Epithelial cell of esophagus (primary cell): ENCODE measurements at regions not wholly inside any gene's neighbourhood (a gene's known extent, or its start where the extent isn't known, plus 50 kb on each side); places are given as distances from the start of the nearest gene placed in this dataset.

Experiments used
- DNase-seq: peaks from one replicate; pipeline ENCODE4 v3.0.0; 2010; ENCODE audit warnings: low read depth
- H3K4me3 ChIP-seq: 2 replicates; pipeline ENCODE4 v1.5.1; 2011; ENCODE audit warnings: mild to moderate bottlenecking, low read length, control low read depth
- TF ChIP-seq, protein P1 (sequence below): IDR thresholded peaks from 2 replicates; pipeline ENCODE4 v1.5.1; 2011; ENCODE audit warnings: low read depth, mild to moderate bottlenecking, low read length, control low read depth, inconsistent platforms; ENCODE audit not compliant: insufficient read depth; ENCODE audit errors: missing control alignments

DNA sequence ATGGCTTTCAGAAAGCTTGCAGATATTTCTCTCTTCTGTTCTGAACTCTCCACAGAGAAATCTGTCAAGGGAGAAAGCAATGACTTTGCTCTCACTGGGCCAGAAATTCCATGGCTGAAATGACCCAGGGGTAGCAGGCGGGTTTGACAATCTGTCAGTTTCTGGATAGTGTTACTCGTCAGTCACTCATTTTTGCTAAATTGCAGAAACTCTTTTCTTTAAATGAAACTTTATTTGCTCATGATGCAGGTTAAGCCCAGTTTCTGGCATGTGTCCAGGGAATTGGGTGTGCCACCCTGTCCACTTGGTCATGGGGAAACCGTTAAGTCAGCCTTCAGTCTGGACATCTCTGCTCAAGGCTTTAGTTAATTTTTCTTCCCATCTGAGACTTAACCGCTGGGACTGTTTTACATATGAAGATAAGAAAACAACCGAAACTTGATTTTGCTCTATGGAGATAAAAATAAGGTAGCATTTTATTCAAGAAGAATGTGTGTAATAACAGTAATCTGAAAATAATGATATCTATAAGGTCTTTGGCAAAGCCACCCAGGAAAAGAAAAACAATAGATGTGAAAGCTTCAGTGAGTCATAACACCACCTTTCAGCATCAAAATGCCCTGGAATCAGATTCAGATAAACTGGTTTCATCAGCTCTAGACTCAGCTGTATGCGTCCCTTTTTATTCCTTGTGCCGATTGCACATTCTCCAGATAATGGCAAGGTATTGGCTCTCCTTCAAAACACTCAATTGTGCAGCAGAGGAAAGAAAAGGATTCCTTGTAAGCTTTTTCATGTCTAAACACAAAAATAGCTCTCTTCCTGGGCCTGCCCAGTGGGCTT lies 308.3 kb downstream of the ZSWIM6 start:
- no peak overlapping the region for H3K4me3 ChIP-seq
- TF ChIP-seq, protein P1, sequence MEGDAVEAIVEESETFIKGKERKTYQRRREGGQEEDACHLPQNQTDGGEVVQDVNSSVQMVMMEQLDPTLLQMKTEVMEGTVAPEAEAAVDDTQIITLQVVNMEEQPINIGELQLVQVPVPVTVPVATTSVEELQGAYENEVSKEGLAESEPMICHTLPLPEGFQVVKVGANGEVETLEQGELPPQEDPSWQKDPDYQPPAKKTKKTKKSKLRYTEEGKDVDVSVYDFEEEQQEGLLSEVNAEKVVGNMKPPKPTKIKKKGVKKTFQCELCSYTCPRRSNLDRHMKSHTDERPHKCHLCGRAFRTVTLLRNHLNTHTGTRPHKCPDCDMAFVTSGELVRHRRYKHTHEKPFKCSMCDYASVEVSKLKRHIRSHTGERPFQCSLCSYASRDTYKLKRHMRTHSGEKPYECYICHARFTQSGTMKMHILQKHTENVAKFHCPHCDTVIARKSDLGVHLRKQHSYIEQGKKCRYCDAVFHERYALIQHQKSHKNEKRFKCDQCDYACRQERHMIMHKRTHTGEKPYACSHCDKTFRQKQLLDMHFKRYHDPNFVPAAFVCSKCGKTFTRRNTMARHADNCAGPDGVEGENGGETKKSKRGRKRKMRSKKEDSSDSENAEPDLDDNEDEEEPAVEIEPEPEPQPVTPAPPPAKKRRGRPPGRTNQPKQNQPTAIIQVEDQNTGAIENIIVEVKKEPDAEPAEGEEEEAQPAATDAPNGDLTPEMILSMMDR = no peak
- peak; percentile 66 for DNase-seq

DNA sequence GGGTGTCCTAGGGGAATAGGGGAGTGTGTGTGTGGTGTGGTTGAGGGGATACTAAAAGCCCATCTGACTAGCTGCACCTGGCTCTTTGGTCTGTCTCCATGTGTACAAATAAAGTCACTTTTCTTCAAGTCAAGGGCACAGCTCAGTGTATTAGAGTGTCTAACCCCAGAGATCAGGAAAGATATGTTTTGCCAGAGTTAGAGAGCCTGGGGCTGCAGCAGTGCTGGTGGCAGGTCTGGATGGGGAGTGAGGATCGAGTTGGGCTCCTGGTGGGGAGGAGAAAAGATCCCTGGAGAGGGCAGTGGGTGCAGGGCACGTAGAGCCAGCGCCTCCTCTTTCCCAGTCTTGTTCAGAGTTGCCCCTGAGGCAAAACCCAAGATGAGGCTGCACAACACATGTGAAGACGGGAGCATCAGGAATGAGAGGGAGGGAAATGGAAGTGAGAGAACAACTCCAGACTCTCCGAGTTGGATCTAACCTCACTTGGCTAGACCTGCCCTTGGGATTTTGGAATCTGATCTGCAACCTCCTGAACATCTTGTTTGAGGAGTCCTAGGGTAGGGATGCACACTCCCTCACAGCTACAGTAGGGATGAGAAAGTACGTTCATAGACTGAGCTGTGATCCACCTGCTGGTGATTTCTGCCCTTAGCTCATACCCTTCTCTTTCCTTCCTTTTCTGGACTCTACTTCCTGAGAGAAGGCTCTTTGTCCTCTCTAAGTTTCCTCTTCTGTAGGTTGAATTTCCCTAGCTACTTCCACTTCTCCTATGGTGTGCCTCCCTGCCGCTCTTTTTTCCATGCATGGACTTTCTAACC lies 309.9 kb downstream of the ZSWIM6 start:
- no peak overlapping the region for H3K4me3 ChIP-seq
- no peak for DNase-seq
- TF ChIP-seq, protein P1 = no peak

- H3K4me3 ChIP-seq = no peak overlapping the region
- no peak for DNase-seq
- TF ChIP-seq, protein P1 = no peak
Measured at GRCh38 chr5:61647672-61648071, 315.6 kb downstream of the ZSWIM6 start.

DNA sequence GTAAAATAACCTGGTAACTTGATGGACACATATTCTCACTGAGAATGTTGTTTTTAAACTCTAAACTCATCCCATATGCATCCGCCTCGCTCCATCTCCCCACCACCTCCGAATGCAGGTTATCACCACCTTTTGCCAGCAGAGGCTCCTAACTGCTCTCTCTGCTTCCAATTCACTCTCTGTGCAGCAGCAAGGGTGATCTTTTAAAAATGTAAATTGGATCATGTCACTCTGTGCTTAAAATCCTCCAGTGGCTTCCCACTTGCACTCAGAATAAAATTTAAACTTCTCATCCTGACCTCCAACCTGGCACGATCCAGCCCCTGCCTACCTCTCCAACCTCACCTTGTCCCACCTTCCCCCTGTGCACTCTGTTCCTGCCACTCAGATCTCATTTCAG lies 317.2 kb downstream of the ZSWIM6 start:
- DNase-seq = no peak
- H3K4me3 ChIP-seq = no peak overlapping the region
- TF ChIP-seq, protein P1 = no peak

GRCh38 chr5:61649971-61650370 lies 317.9 kb downstream of the ZSWIM6 start:
- no peak for DNase-seq
- TF ChIP-seq, protein P1 = no peak

GRCh38 chr5:61650661-61651060 lies 318.6 kb downstream of the ZSWIM6 start:
- no peak for DNase-seq
- H3K4me3 ChIP-seq = no peak overlapping the region

More at GRCh38 chr5:61649971-61650370, 317.9 kb downstream of the ZSWIM6 start:
- no peak overlapping the region for H3K4me3 ChIP-seq

More at GRCh38 chr5:61650661-61651060, 318.6 kb downstream of the ZSWIM6 start:
- TF ChIP-seq, protein P1 = no peak
